GM23338 (cell line): ENCODE measurements at regions not wholly inside any gene's neighbourhood (a gene's known extent, or its start where the extent isn't known, plus 50 kb on each side); places are given as distances from the start of the nearest gene placed in this dataset.
"Not testable (repeated sequence)": the region's sequence is repeated elsewhere in the genome, so short reads cannot be mapped to it uniquely, and the experiment has no call there.

Source experiments
- ATAC-seq: fragments of 200-7000 bp; cut with Tn5 transposase; 3 replicates; pipeline ENCODE4 v1.9.1; 2020
- DNase-seq: peaks from one replicate; pipeline ENCODE4 v3.0.0-alpha.2; 2015; ENCODE audit warnings: low spot score
- H2AFZ ChIP-seq: fragments of 200-600 bp; sonication (generic); 2 replicates; pipeline ENCODE4 v1.8.0; 2016; ENCODE audit warnings: antibody characterized with exemption, mild to moderate bottlenecking, moderate library complexity
- H3F3A ChIP-seq: fragments of 200-600 bp; sonication (generic); replicated peaks from 2 replicates; pipeline ENCODE4 v1.8.0; 2017; ENCODE audit warnings: antibody characterized with exemption, mixed run types, low read depth
- H3K27ac ChIP-seq: fragments of 200-600 bp; sonication (generic); 2 replicates; pipeline ENCODE4 v1.6.1; 2016; ENCODE audit warnings: low read depth
- H3K27me3 ChIP-seq: fragments of 200-600 bp; sonication (generic); 2 replicates; pipeline ENCODE4 v1.8.0; 2016; ENCODE audit warnings: mild to moderate bottlenecking, mixed run types, moderate library complexity; ENCODE audit not compliant: insufficient read depth
- H3K36me3 ChIP-seq: fragments of 200-600 bp; sonication (generic); 2 replicates; pipeline ENCODE4 v1.8.0; 2016; ENCODE audit warnings: mild to moderate bottlenecking; ENCODE audit not compliant: insufficient read depth
- H3K4me1 ChIP-seq: fragments of 200-600 bp; sonication (generic); 2 replicates; pipeline ENCODE4 v1.8.0; 2016; ENCODE audit warnings: mild to moderate bottlenecking, moderate library complexity; ENCODE audit not compliant: insufficient read depth
- H3K4me2 ChIP-seq: fragments of 200-600 bp; sonication (generic); 2 replicates; pipeline ENCODE4 v1.7.1; 2017; ENCODE audit warnings: mixed run types
- H3K4me3 ChIP-seq: fragments of 200-600 bp; sonication (generic); 2 replicates; pipeline ENCODE4 v1.6.1; 2016; ENCODE audit warnings: mixed run types
- H3K79me2 ChIP-seq: fragments of 200-600 bp; sonication (generic); replicated peaks from 2 replicates; pipeline ENCODE4 v1.8.0; 2017; ENCODE audit warnings: mild to moderate bottlenecking; ENCODE audit not compliant: insufficient read depth
- H3K9me2 ChIP-seq: fragments of 200-600 bp; sonication (generic); 2 replicates; pipeline ENCODE4 v1.8.0; 2017; ENCODE audit not compliant: insufficient read depth
- H4K20me1 ChIP-seq: fragments of 200-600 bp; sonication (generic); replicated peaks from 2 replicates; pipeline ENCODE4 v1.8.0; 2017; ENCODE audit warnings: mild to moderate bottlenecking; ENCODE audit not compliant: insufficient read depth
- H3K27ac Mint-ChIP-seq: 2 replicates; pipeline ENCODE4 v1.8.0; 2020; ENCODE audit warnings: inconsistent platforms, mild to moderate bottlenecking, moderate library complexity, mixed read lengths
- H3K27me3 Mint-ChIP-seq: 3 replicates; pipeline ENCODE4 v1.8.0; 2022; ENCODE audit warnings: low read depth, mild to moderate bottlenecking, moderate library complexity, mixed read lengths, inconsistent platforms; ENCODE audit not compliant: insufficient read depth, poor library complexity
- H3K36me3 Mint-ChIP-seq: 3 replicates; pipeline ENCODE4 v1.8.0; 2021; ENCODE audit warnings: low read depth, mild to moderate bottlenecking, inconsistent platforms, moderate library complexity, mixed read lengths
- H3K4me1 Mint-ChIP-seq: 3 replicates; pipeline ENCODE4 v1.8.0; 2020; ENCODE audit warnings: mild to moderate bottlenecking, inconsistent platforms, mixed read lengths
- H3K4me3 Mint-ChIP-seq: 3 replicates; pipeline ENCODE4 v1.8.0; 2021; ENCODE audit warnings: moderate library complexity, mild to moderate bottlenecking, inconsistent platforms, mixed read lengths
- H3K9me3 Mint-ChIP-seq: 3 replicates; pipeline ENCODE4 v1.8.0; 2020; ENCODE audit warnings: moderate library complexity, mild to moderate bottlenecking, inconsistent platforms, mixed read lengths

- not testable (repeated sequence) for H3K27ac Mint-ChIP-seq, H3K9me2 ChIP-seq, H4K20me1 ChIP-seq, DNase-seq, H3F3A ChIP-seq, ATAC-seq, H2AFZ ChIP-seq, H3K4me3 Mint-ChIP-seq, H3K4me3 ChIP-seq, H3K27ac ChIP-seq, H3K9me3 Mint-ChIP-seq, H3K36me3 ChIP-seq, H3K4me1 Mint-ChIP-seq, H3K4me2 ChIP-seq, H3K27me3 ChIP-seq, H3K4me1 ChIP-seq, H3K36me3 Mint-ChIP-seq, H3K79me2 ChIP-seq, H3K27me3 Mint-ChIP-seq
These were observed 1598.0 kb downstream of the RPIA start for GRCh38 chr2:90289291-90289980.

GRCh38 chr2:90290701-90291100, 1599.2 kb downstream of the RPIA start:
- not testable (repeated sequence) for H3K36me3 Mint-ChIP-seq, H3K36me3 ChIP-seq, H3K79me2 ChIP-seq, H3K27ac ChIP-seq, DNase-seq, H3K4me2 ChIP-seq, H3K4me3 ChIP-seq, H3K4me3 Mint-ChIP-seq, H3K27me3 ChIP-seq, H3F3A ChIP-seq, H3K4me1 Mint-ChIP-seq, H2AFZ ChIP-seq, H3K4me1 ChIP-seq, ATAC-seq, H3K27me3 Mint-ChIP-seq, H4K20me1 ChIP-seq, H3K9me2 ChIP-seq, H3K27ac Mint-ChIP-seq
- peaks cover 22% of the 10 kb centered on the region for H3K9me3 Mint-ChIP-seq

DNA sequence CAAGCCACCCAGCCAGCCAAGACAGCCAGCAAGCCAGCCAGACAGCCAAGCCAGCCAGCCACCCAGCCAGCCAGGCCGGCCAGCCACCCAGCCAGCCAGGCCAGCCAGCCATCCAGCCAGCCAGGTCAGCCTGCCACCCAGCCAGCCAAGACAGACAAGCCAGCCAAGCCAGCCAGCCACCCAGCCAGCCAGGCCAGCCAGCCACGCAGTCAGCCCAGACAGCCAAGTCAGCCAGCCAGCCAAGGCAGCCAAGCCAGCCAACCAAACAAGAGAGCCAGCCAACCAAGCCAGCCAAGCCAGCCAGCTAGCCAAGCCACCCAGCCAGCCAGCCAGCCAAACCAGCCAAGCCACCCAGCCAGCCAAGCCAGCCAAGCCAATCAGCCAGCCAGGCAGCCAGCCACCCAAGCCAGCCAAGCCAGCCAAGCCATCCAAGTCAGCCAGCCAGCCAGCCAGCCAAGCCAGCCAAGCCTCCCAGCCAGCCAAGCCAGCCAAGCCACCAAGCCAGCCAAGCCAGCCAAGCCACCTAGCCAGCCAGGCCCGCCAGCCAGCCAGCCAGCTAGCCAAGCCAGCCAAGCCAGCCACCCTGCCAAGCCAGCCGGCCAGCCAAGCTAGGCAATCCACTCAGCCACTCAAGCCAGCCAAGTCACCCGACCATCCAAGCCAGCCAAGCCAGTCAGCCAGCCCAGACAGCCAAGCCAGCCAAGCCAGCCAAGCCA, 1599.9 kb downstream of the RPIA start:
- H3F3A ChIP-seq, H4K20me1 ChIP-seq, H3K27ac ChIP-seq, H3K4me3 ChIP-seq, H3K4me1 Mint-ChIP-seq, H3K27ac Mint-ChIP-seq, H3K27me3 ChIP-seq, DNase-seq, H3K4me2 ChIP-seq, H3K9me2 ChIP-seq, H3K4me1 ChIP-seq, H3K27me3 Mint-ChIP-seq, H3K79me2 ChIP-seq, ATAC-seq, H3K36me3 ChIP-seq, H3K4me3 Mint-ChIP-seq, H2AFZ ChIP-seq, H3K36me3 Mint-ChIP-seq: not testable (repeated sequence)
- peaks cover 28% of the 10 kb centered on the region for H3K9me3 Mint-ChIP-seq

DNA sequence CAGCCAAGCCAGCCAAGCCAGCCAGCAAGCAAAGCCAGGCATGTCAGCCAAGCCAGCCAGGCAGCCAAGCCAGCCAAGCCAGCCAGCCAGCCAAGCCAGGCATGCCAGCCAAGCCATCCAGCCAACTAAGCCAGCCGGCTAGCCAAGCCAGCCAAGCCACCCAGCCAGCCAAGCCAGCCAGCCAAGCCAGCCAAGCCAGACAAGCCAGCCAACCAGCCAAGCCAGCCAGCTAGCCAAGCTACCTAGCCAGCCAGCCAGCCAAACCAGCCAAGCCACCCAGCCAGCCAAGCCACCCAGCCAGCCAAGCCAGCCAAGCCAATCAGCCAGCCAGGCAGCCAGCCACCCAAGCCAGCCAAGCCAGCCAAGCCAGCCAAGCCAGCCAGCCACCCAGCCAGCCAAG, 1600.5 kb downstream of the RPIA start:
- H2AFZ ChIP-seq, H3K4me1 ChIP-seq, H3K4me3 ChIP-seq, H4K20me1 ChIP-seq, H3K9me2 ChIP-seq, H3K27ac ChIP-seq, H3K36me3 ChIP-seq, ATAC-seq, H3K27me3 ChIP-seq, H3K4me3 Mint-ChIP-seq, H3K27ac Mint-ChIP-seq, H3K27me3 Mint-ChIP-seq, H3K4me2 ChIP-seq, DNase-seq, H3K79me2 ChIP-seq, H3K36me3 Mint-ChIP-seq, H3K4me1 Mint-ChIP-seq, H3F3A ChIP-seq: not testable (repeated sequence)
- peaks cover 30% of the 10 kb centered on the region for H3K9me3 Mint-ChIP-seq

DNA sequence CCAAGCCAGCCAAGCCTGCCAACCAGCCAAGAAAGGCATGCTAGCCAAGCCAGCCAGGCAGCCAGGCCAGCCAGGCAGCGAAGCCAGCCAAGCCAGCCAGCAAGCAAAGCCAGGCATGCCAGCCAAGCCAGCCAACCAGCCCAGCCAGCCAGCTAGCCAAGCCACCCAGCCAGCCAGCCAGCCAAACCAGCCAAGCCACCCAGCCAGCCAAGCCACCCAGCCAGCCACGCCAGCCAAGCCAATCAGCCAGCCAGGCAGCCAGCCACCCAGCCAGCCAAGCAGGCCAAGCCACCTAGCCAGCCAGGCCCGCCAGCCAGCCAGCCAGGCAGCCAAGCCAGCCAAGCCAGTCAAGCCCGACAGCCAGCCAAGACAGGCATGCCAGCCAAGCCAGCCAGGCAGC, 1601.0 kb downstream of the RPIA start:
- not testable (repeated sequence) for ATAC-seq, H3K36me3 ChIP-seq, H3K4me3 ChIP-seq, H4K20me1 ChIP-seq, H3K27ac ChIP-seq, H2AFZ ChIP-seq, H3K9me2 ChIP-seq, H3K4me2 ChIP-seq, H3K4me1 ChIP-seq, H3K4me3 Mint-ChIP-seq, H3K27ac Mint-ChIP-seq, H3K36me3 Mint-ChIP-seq, H3K27me3 ChIP-seq, DNase-seq, H3K79me2 ChIP-seq, H3F3A ChIP-seq, H3K27me3 Mint-ChIP-seq, H3K4me1 Mint-ChIP-seq
- H3K9me3 Mint-ChIP-seq: peaks cover 30% of the 10 kb centered on the region

DNA sequence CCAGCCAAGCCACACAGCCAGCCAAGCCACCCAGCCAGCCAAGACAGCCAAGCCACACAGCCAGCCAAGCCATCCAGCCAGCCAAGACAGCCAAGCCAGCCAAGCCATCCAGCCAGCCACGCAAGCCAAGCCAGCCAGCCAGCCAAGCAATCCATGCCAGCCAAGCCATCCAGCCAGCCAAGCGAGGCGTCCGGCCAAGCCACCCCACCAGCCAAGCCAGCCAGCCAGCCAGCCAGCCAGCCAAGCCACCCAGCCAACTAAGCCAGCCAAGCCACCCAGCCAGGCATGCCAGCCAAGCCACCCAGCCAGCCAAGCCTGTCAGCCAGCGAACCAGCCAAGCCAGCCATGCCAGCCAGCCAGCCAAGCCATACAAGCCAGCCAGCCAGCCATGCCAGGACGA, 1601.8 kb downstream of the RPIA start:
- H2AFZ ChIP-seq, H3K36me3 Mint-ChIP-seq: not testable (repeated sequence)
- peaks cover 30% of the 10 kb centered on the region for H3K9me3 Mint-ChIP-seq

More for the DNA sequence above, 1601.8 kb downstream of the RPIA start:
- not testable (repeated sequence) for H3K4me1 Mint-ChIP-seq, ATAC-seq, H3K27me3 ChIP-seq, H3K4me3 Mint-ChIP-seq, H3K4me1 ChIP-seq, H4K20me1 ChIP-seq, H3K36me3 ChIP-seq, H3K27ac ChIP-seq, H3F3A ChIP-seq, H3K27me3 Mint-ChIP-seq, H3K79me2 ChIP-seq, H3K9me2 ChIP-seq, H3K27ac Mint-ChIP-seq, DNase-seq, H3K4me2 ChIP-seq, H3K4me3 ChIP-seq
